SK-N-MC (cell line): ENCODE measurements at regions not wholly inside any gene's neighbourhood (a gene's known extent, or its start where the extent isn't known, plus 50 kb on each side); places are given as distances from the start of the nearest gene placed in this dataset.

ENCODE experiments used
- DNase-seq: peaks from one replicate; pipeline ENCODE4 v3.0.0-alpha.2; 2011; ENCODE audit warnings: low read depth, low spot score
- H3K27ac ChIP-seq: fragments of 200-600 bp; sonication (generic); 2 replicates; pipeline ENCODE4 v1.5.1; 2016; ENCODE audit warnings: mixed run types
- H3K36me3 ChIP-seq: fragments of 200-600 bp; sonication (generic); 2 replicates; pipeline ENCODE4 v1.6.1; 2017; ENCODE audit warnings: antibody characterized with exemption, low read length, mixed read lengths; ENCODE audit not compliant: insufficient read depth
- H3K4me3 ChIP-seq: fragments of 200-600 bp; sonication (generic); 2 replicates; pipeline ENCODE4 v1.5.1; 2016
- H3K9ac ChIP-seq: fragments of 200-600 bp; sonication (generic); 2 replicates; pipeline ENCODE4 v1.8.0; 2017; ENCODE audit warnings: mixed run types, mixed read lengths; ENCODE audit not compliant: insufficient read length
- H3K9me3 ChIP-seq: fragments of 200-600 bp; sonication (generic); 2 replicates; pipeline ENCODE4 v1.6.1; 2017; ENCODE audit warnings: low read depth, mild to moderate bottlenecking, antibody characterized with exemption, low read length, moderate library complexity, mixed read lengths
- EZH2 ChIP-seq: fragments of 200-600 bp; sonication (generic); IDR thresholded peaks from one replicate; pipeline ENCODE4 v1.6.1; 2017; ENCODE audit warnings: antibody characterized with exemption
- FOXP2 ChIP-seq: optimal IDR thresholded peaks from 2 replicates; pipeline ENCODE3; 2011; ENCODE audit warnings: mild to moderate bottlenecking, moderate library complexity; ENCODE audit not compliant: insufficient read depth; ENCODE audit errors: extremely low read length, control extremely low read depth
- POLR2AphosphoS5 ChIP-seq: IDR thresholded peaks from 2 replicates; pipeline ENCODE4 v1.6.1; 2012; ENCODE audit warnings: mild to moderate bottlenecking, low read depth, low read length, borderline replicate concordance

DNA sequence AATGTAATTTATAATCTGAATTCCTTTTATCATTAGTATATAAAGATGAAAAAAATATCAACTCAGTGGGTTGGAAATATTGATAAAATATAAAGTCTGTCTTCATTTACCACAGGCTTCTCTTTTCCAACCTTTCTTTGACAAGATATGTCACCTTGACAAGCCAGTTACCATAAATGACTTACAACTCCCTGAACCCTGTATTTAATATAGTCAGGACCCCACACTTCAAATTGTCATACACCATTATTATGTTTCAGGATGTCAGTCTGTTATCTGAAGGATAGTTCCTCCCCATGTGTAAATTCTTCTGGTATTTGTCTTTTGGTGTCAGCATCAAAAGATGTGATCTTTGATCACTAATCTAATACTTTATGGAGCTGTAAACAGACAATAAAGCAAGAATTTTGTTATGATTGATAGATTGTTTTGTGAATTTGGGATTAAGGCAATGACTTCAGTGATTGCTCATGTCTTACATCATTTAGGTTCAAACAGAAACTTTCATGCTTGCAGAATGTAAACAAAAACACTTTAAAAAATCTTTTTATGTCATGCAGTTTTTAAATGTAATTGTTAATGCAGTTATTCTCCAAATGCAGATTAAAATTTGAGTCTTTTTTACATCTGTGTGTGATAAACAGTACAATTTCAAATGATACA lies 503.5 kb upstream of the BCHE start:
- Histone ChIP-seq H3K27ac (no peak overlapping the region), H3K9ac (no peak overlapping the region), H3K36me3 (no peaks in the 10 kb centered on the region), H3K9me3 (no peaks in the 10 kb centered on the region; the same call in 1 of the 2 replicates), H3K4me3 (no peak overlapping the region)
- no peak for DNase-seq
- TF ChIP-seq FOXP2 = no peak
- no peak for TF ChIP-seq EZH2
- no peak for TF ChIP-seq POLR2AphosphoS5

DNA sequence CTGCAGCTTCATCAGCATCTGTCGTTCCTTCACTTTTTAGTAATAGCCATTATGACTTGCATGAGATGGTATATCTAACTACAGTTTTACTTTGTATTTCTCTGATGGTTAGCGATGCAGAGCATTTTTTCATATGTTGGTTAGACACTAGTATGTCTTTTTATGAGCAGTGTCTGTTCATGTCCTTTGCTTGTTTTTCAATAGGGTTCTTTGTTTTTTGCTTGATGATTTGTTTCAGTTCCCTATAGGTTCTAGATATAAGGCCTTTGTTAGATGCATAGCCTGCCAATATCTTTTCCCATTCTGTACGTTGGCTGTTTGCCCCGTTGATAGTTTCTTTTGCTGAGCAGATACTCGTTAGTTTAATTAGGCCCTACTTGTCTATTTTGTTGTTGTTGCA lies 487.2 kb upstream of the BCHE start:
- TF ChIP-seq POLR2AphosphoS5 (no peak), EZH2 (no peak), FOXP2 (no peak)
- no peak overlapping the region for H3K27ac ChIP-seq
- H3K36me3 ChIP-seq = no peaks in the 10 kb centered on the region
- no peaks in the 10 kb centered on the region for H3K9me3 ChIP-seq
- H3K9ac ChIP-seq = no peak overlapping the region
- no peak overlapping the region for H3K4me3 ChIP-seq
- no peak for DNase-seq

DNA sequence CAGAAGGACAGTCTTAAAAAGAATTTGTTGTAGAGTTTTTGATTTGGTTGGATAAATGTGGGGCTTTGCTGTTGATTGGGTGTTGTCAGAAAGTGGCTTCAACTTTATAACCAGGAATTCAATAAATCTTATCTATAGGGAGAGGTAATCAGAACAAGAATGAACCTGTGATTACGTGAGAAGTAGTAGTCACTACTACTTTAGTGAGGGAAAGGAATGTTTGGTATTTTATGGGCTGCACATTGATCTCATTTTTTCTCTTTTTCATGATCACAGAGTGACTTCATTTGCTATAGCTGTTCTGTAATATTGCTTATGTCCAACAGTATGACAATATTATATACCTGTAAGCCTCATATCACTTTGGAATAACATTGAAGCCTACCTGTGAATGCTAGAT lies 485.2 kb upstream of the BCHE start:
- H3K9me3 ChIP-seq = no peaks in the 10 kb centered on the region
- H3K36me3 ChIP-seq = no peaks in the 10 kb centered on the region
- no peak overlapping the region for H3K27ac ChIP-seq
- H3K9ac ChIP-seq = no peak overlapping the region
- TF ChIP-seq FOXP2 = no peak
- no peak for TF ChIP-seq EZH2
- no peak for TF ChIP-seq POLR2AphosphoS5
- no peak for DNase-seq
- H3K4me3 ChIP-seq = no peak overlapping the region

DNA sequence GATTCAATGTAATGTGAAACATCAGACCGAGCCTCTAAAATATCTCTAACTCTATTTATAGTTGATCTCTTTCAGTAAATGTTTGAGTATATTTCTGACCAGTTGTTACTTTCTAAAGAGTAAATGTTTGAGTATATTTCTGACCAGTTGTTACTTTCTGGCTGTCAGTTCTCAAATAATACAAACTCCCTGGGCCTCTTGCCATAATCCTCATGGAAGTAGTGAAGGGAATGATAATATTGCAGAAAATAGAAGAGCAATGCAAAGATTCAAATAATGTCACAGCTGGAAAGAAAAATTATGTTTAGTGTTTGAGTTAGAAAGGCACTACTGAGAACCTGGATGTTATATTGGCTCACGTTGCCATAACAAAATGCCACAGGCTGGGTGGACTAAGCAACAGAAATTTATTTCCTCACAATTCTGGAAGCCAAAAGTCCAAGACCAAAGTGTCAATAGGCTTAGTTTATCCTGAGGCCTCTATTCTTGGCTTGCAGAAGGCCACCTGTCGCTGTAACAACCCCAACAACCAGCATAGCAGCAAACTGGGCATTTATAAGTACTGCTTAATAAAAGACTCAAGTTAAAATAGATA lies 470.6 kb upstream of the BCHE start:
- no peaks in the 10 kb centered on the region for H3K9me3 ChIP-seq
- H3K27ac ChIP-seq = no peak overlapping the region
- TF ChIP-seq POLR2AphosphoS5 (no peak), FOXP2 (no peak), EZH2 (no peak)
- no peak overlapping the region for H3K9ac ChIP-seq
- no peak overlapping the region for H3K4me3 ChIP-seq
- no peaks in the 10 kb centered on the region for H3K36me3 ChIP-seq
- no peak for DNase-seq

DNA sequence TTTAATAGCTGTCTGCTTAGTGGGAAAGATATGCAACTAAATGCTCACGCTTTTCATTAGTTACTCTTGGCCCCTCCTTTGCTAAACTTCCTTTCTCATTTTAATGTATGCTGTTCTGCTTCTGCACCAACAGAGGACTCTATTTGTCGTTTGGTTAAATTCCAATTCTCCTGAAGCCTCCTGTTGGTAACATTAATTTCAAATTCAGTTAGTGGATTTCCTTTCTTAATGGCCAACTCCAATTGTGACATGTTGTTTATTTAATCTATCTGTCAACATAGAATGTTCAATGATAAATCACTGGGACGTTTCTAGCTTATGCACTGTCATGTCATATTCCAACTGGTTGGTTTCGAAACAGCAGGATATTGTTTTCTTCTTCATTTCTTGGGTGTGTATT lies 467.4 kb upstream of the BCHE start:
- Histone ChIP-seq H3K27ac (no peak overlapping the region), H3K4me3 (no peak overlapping the region), H3K9me3 (no peaks in the 10 kb centered on the region), H3K36me3 (no peaks in the 10 kb centered on the region), H3K9ac (no peak overlapping the region)
- TF ChIP-seq EZH2 (no peak), FOXP2 (no peak), POLR2AphosphoS5 (no peak)
- no peak for DNase-seq

DNA sequence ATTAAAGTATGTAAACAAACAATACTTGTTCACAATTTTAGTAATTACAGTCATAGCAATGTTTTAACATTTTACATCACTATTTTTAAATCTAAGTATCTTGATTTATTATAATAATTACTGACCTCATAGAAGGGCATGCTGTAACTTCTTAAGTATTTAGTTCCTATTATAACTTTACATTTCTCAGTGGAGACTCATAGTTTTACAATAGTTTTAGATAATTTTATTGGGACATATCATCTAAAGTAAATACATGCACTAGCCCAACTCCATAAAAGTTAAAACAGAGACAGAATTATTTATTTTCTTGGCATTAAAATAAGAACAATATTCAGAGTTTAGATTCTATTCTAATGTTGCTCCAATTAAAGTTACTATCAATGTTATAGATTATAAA lies 466.5 kb upstream of the BCHE start:
- H3K36me3 ChIP-seq = no peaks in the 10 kb centered on the region
- no peaks in the 10 kb centered on the region for H3K9me3 ChIP-seq
- no peak overlapping the region for H3K4me3 ChIP-seq
- no peak overlapping the region for H3K9ac ChIP-seq
- DNase-seq = no peak
- no peak for TF ChIP-seq EZH2
- no peak for TF ChIP-seq POLR2AphosphoS5
- TF ChIP-seq FOXP2 = no peak
- H3K27ac ChIP-seq = no peak overlapping the region

DNA sequence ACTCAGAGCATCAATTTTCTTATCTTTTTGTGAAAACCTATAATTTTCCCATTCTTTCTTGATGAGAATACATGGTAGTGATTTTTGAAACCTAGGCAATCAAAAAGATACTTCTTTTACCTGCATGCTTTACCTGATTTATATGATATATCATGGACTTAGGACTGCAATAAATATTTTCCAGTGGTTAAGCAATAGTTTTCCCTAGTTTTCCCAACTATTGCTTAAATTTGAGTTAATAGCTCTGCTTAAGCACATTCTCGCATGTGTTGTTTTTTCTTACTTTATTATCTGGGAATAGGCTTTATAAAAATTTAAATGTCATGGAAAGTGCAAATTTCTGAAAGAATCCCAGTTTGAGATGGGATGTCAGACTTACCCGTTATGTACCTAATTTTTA lies 465.1 kb upstream of the BCHE start:
- TF ChIP-seq FOXP2 = no peak
- no peak for TF ChIP-seq EZH2
- no peak for TF ChIP-seq POLR2AphosphoS5
- H3K36me3 ChIP-seq = no peaks in the 10 kb centered on the region
- H3K9me3 ChIP-seq = no peaks in the 10 kb centered on the region
- H3K4me3 ChIP-seq = no peak overlapping the region
- no peak for DNase-seq
- H3K27ac ChIP-seq = no peak overlapping the region
- no peak overlapping the region for H3K9ac ChIP-seq

DNA sequence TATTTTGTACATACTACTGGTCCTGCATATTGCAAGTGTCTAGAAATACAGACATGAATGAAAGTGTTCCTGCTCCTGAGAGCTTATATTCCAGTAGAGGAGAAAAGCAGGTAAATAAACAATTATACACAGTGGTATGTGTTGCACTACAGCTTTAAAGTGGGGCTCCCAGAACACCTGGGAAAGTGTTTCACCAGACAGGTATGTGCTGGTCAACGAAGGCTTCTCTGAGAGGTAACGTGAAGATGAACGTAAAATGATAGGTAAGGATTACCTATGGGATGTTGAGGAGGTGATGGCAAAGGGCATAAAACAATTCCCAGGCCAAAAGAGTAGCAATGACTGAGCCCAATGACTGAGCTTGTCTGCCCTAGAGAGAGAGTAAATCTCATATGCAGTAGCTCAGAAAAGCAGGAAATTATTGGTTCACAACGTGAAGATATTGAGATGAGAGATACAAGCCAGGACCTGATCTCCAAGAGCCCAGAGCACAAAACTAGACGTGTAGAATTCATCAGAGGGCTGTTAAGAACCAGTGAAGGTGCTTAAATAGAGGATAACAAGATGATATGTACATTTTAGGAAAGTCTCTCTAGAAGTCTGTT lies 459.1 kb upstream of the BCHE start:
- H3K27ac ChIP-seq = no peak overlapping the region
- H3K9ac ChIP-seq = no peak overlapping the region
- TF ChIP-seq FOXP2 (no peak), POLR2AphosphoS5 (no peak), EZH2 (no peak)
- DNase-seq = no peak
- H3K36me3 ChIP-seq = no peaks in the 10 kb centered on the region
- no peaks in the 10 kb centered on the region for H3K9me3 ChIP-seq
- no peak overlapping the region for H3K4me3 ChIP-seq
